DMS153 treated with DMSO at 0.1 percent for 48 hours (cell line): ENCODE measurements at regions not wholly inside any gene's neighbourhood (a gene's known extent, or its start where the extent isn't known, plus 50 kb on each side); places are given as distances from the start of the nearest gene placed in this dataset.
"Not testable (repeated sequence)": the region's sequence is repeated elsewhere in the genome, so short reads cannot be mapped to it uniquely, and the experiment has no call there.

Source experiments
- DNase-seq: peaks from one replicate; lab custom pipeline; 2025; ENCODE audit not compliant: unreplicated experiment; lab: John Stamatoyannopoulos, UW

DNA sequence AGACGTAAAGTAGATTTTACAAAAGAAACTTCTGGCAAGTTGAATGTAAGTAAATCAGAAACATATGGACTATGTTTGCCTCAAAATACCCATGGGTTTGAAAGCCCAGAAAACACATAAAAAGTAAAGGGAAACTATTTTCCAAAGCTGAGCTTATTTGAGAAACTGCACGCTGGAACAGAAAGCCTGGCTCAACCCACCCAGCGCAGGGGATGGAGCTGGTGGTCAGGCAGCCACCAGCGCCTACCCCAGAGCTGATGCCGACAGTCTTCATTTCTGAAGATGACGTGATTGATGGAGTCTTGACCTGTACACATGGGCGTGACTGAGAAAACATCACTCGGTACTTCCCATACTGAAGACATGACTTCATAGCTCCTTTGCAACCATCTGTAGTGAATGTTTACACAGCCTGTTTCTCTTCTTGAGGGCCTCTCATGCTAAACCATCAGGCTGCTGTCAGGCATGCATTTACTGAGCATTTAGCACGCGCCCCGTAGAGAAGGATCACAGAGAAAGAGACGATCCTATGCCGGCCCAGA, 232.6 kb upstream of the AUTS2 start:
- DNase-seq = no peak

- no peak for DNase-seq
Measured at GRCh38 chr7:69367780-69368179, 230.5 kb upstream of the AUTS2 start.

DNA sequence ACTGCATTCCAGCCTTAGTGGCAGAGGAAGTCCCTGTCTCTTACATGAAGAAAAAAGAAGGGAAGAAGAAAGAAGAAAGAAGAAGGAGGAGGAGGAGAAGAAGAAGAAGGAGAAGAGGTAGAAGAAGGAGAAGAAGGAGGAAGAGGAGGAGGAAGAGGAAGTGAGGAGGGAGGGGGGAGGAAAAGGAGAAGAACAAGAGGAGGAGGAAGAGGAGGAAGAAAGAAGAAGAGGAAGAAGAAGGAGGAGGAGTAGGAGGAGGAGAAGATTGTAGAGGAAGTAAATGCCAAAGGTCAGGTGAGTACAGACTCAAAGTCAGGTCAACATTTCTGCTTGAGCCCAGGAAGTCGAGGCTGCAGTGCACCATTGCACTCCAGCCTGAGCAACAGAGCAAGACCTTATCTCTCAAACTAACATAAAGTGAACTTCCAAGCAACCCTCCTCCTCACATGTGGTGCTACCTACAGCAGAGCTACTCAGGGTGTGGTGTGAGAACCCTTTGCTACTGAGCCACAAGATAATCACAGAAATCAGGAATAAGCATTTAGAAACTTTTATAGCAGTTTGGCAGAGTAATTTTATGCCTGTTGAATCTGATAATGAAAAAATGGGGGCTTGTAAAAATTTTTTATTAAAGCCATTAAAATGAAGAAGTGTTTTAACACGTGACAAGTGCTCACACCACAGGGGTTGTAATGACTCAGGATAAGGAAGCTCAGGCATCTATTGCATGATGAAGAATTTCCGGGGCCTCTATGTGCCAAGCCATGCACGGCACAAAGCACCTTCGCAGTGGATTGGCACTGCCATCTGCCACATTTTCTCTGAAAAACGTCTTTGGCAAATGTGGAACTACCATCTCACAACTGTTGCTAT, 224.9 kb upstream of the AUTS2 start:
- DNase-seq = no peak

DNA sequence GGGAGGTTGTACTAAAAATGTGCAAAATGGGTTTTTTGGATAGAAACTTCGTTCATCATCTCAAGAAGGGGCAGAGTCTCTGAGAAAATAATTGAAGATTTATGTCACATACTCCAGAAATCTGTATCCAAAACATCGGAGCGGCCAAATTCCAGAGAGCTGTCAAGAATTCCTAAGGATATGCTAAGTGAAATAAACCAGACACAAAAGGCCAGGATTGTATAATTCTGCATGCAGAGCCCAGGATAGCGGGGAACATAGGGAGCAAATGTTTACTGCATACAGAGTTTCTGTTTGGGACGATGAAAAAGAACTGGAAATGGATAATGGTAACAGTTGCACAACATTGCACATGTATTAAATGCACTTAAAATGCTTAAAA, 224.2 kb upstream of the AUTS2 start:
- DNase-seq = no peak

DNA sequence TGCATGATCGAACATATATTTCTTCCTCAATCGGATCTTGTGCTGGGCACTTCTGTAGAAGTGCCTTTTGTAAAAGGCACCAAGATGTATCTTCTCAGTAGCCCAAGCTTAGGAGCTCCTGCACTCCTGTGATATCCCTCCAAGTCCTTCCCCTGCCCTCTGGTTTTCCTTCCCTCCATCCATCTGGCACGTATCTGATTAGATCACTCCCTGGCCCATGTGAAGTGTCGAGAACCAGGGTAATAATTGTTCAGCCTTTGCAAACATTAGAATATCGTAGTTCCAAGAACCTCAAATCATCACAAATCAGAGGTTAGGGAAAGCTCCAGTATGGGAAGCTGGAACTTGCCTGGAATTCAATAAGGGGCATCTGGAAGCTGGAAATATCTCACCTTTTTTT, 221.1 kb upstream of the AUTS2 start:
- DNase-seq = no peak

DNA sequence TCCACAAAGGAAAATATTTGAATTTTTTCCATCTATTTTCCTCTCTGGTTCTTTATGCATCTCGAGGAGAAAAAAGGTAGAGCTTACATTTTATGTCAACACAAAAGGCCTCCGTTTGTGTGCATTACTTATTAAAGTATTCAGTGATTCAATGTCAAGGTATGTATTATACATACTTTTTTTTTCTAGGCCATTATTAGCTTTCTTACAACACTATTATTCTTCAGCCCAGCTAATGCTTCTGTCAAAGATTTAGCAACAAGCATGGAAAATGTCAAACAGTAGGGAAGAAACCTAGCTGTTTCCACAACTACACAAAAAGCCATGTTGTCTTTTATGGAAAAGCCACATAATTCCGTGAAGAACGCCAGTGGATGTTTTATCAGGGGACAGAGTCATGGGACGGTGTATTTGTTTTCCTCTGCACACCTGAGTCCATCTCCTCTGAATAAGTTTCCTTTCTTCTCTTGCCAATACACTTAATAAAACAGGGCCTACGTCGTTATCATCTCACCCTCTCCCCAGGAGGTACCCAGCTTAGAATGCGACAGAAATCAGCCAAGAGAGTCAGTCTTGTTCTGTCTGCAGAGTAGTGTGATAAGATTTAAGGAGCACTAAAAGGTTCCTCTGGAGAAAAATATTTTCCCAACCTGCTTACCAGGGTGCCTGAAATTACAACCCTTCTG, 209.7 kb upstream of the AUTS2 start:
- no peak for DNase-seq

GRCh38 chr7:69389216-69389615, 209.1 kb upstream of the AUTS2 start:
- DNase-seq = no peak

DNA sequence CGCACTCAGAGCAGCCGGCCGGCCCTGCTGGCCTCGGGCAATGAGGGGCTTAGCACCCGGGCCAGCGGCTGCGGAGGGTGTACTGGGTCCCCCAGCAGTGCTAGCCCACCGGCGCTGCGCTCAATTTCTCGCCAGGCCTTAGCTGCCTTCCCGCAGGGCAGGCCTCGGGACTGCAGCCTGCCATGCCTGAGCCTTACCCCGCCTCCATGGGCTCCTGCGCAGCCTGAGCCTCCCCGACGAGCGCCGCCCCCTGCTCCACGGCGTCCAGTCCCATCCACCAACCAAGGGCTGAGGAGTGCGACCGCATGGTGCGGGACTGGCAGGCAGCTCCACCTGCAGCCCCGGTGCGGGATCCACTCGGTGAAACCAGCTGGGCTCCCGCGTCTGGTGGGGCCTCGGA, 204.4 kb upstream of the AUTS2 start:
- not testable (repeated sequence) for DNase-seq

DNA sequence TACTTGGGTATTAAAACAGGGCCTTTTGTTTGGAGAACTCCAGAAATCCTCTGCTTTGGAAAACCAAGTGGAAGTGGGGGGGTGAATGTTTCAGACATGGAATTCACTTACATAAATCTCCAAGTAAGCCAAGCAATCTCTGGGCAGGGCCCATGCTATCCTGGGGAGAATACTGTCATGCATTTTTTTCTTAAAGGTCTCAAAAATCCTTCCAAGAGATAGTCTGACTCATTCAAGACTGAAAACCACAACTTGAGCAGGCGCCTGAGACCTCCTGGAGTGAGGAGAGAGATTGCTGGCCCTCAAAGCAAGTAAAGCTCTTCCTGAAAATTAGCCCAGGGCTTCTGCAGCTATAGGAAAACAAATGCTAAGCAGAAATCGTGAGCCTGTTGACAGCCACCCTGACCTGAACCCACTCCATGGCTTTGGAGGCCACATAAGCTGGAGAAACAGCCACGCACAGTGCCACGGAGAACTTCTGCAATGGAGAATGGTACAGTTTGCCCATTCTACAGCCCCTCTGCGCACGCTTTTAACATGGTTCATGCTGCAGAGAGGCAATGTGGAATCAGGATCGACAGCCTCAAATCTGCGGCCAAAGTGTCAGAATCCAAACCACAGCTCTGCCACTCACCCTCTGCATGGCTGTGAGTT, 203.1 kb upstream of the AUTS2 start:
- no peak for DNase-seq

DNA sequence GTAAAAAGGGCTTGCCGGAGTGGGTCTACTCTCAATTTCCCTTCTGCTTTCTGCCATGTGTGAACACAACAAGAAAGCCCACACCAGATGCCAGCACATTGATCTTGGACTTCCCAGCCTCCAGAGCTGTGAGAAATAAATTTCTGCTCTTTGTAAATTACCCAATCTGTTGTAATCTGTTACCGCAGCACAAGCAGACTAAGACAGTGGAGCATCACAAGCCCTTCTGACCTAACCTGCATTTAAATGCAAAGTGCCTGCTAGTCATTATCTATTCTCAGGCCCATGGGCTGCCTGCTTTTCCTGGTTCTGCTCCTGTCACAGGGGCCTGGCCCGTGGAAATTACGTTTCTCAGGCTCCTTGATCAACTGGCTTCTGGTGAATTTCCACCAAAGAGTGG, 199.3 kb upstream of the AUTS2 start:
- DNase-seq = no peak

- DNase-seq = no peak
Measured at GRCh38 chr7:69399401-69399800, 198.9 kb upstream of the AUTS2 start.

- DNase-seq = no peak
Measured at GRCh38 chr7:69402696-69403095, 195.6 kb upstream of the AUTS2 start.

GRCh38 chr7:69403169-69403568, 195.1 kb upstream of the AUTS2 start:
- no peak for DNase-seq

DNA sequence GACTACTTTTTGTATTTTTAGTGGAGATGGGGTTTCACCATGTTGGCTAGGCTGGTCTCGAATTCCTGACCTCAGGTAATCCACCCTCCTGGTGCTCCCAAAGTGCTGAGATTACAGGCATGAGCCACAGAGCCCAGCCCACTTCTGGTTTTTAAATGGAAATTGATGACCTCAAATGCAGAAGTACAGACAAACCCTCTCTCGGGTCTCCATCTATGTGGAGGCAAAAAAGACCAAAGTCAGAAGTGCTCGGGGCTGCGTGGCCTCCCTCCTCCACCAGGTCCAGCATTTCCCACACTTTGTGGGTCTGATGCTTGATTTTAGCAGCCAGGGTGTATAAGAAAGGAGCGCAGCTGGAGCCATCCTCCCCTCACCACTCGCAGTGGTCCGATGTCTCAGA, 187.3 kb upstream of the AUTS2 start:
- no peak for DNase-seq

DNA sequence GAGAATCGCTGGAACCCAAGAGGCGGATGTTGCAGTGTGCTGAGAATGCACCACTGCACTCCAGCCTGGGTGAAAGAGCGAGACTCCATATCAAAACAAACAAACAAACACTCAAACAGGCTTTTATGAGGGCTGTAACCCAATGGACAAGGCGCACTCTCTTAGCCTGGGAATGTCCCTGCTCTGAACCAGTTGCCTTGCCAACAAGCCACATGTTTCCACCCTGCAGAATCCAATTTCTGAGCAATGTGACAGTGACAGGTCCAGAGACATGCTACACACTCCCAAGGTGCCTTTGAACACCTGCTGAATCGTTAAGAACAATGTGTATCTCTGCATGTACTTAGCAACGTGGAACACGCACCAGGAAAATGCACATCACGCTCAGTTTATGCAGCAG, 186.8 kb upstream of the AUTS2 start:
- DNase-seq = no peak

DNA sequence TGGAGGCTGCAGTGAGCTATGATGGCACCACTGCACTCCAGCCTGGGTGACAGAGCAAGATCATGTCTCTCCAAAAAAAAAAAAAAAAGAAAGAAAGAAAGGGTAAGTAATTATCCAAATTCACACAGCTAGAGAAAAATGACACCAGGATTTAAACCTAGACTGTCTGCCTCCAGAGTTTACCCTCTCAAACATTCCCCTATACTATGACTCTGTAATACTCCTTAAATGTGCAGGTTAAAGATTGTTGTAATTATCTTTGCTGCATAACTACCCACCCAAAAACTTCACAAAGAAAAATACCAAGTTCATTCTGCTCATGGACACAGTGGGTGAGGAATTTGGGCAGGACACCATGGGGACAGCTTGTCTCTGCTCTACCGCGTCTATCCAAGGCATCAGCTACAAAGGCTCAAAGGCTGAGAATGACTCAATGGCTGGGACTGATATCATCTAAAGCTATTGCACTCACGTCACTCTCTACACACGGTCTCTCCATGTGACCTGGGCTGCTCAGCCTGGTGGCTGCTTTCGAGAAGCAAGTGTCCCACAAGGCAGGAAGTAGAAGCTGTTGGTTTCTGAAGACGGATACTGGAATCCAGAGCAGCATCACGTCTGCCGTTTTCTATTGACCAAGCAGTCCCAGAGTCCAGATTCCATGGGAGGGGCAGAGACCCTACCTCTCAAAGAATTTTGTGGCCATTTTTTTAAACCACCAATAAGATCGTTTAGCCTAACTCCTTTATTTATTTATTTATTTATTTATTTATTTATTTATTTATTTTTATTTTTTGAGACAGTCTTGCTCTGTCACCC, 185.7 kb upstream of the AUTS2 start:
- DNase-seq = no peak

DNA sequence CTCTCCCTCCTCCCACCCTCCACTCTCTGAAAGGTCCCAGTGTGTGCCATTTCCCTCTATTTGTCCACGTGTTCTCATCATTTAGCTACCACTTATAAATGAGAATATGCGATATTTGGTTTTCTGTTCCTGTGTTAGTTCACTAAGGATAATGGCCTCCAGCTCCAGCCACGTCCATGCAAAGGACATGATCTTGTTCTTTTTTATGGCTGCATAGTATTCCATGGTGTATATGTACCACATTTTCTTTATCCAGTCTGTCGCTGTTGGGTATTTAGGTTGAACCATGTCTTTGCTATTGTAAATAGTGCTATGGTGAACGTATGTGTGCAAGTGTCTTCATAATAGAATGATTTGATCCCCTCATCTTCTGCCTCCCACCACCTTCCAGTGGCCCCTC, 183.7 kb upstream of the AUTS2 start:
- DNase-seq = no peak

GRCh38 chr7:69418869-69419670, 179.2 kb upstream of the AUTS2 start:
- DNase-seq = no peak

GRCh38 chr7:69419934-69420333, 178.3 kb upstream of the AUTS2 start:
- DNase-seq = no peak

GRCh38 chr7:69422574-69422985, 175.7 kb upstream of the AUTS2 start:
- DNase-seq = no peak
